GM12878 (cell line): ENCODE measurements at regions not wholly inside any gene's neighbourhood (a gene's known extent, or its start where the extent isn't known, plus 50 kb on each side); places are given as distances from the start of the nearest gene placed in this dataset.

Experiments used
- ATAC-seq: fragments of 200-7000 bp; cut with Tn5 transposase; 3 replicates; pipeline ENCODE4 v1.9.1; 2020; ENCODE audit warnings: mild to moderate bottlenecking, moderate library complexity
- BruUV-seq: library from RNA; stranded (reverse); fragments of 400-500 nt; replicated peaks from 2 replicates; lab custom pipeline; 2021; lab: Mats Ljungman, UMichigan
- CTCF ChIA-PET: fragments of 300-600 bp; sonication (Branson Sonifier 250); formaldehyde crosslinking; extraction: SDS; loops from one replicate; lab custom pipeline; 2021; ENCODE audit warnings: inconsistent platforms; lab: Yijun Ruan, JAX
- POLR2A ChIA-PET: fragments of 350-600 bp; formaldehyde crosslinking; extraction: SDS; loops from one replicate; lab custom pipeline; 2021; ENCODE audit warnings: inconsistent platforms; lab: Charles Lee
- RAD21 ChIA-PET: fragments of 300-600 bp; sonication (Branson Sonifier 250); formaldehyde crosslinking; loops from one replicate; lab custom pipeline; 2023; ENCODE audit warnings: antibody characterized with exemption; ENCODE audit not compliant: unreplicated experiment; lab: Charles Lee
- SMC1A ChIA-PET: fragments of 300-600 bp; sonication (Branson Sonifier 250); formaldehyde crosslinking; loops from one replicate; lab custom pipeline; 2023; ENCODE audit not compliant: unreplicated experiment, uncharacterized antibody; lab: Charles Lee
- DNase-seq: peaks from one replicate; pipeline ENCODE4 v3.0.0-alpha.2; 2011; ENCODE audit warnings: low read depth, low spot score
- FAIRE-seq: peaks from 3 replicates; lab custom pipeline; 2011; peaks lifted over from hg19 to GRCh38; lab: Jason Lieb, UNC
- H2AFZ ChIP-seq: 2 replicates; pipeline ENCODE4 v1.6.0; 2011; ENCODE audit warnings: low read depth, low read length, control low read depth; ENCODE audit not compliant: control insufficient read depth
- H3K27ac ChIP-seq: 2 replicates; pipeline ENCODE4 v1.5.1; 2011; ENCODE audit warnings: control low read depth; ENCODE audit not compliant: control insufficient read depth, insufficient read depth
- H3K27me3 ChIP-seq, 2 experiments: replicated peaks in 1 of 2; 2 replicates each; pipeline versions ENCODE4 v1.6.0 to v1.6.1; 2011; ENCODE audit warnings: low read length in 1 of 2; ENCODE audit not compliant: control insufficient read depth in 2 of 2, insufficient read depth in 2 of 2
- H3K36me3 ChIP-seq, 2 experiments: 2 replicates each; pipeline ENCODE4 v1.5.1; 2011; ENCODE audit warnings: low read length in 1 of 2; ENCODE audit not compliant: control insufficient read depth in 2 of 2, insufficient read depth in 2 of 2
- H3K4me1 ChIP-seq: 2 replicates; pipeline ENCODE4 v1.6.1; 2011; ENCODE audit warnings: mild to moderate bottlenecking, low read length, moderate library complexity, mixed read lengths; ENCODE audit not compliant: control insufficient read depth, insufficient read depth
- H3K4me2 ChIP-seq: 2 replicates; pipeline ENCODE4 v1.6.0; 2011; ENCODE audit warnings: control low read depth; ENCODE audit not compliant: control insufficient read depth, insufficient read depth
- H3K4me3 ChIP-seq: fragments of 200-600 bp; sonication (generic); 2 replicates; pipeline ENCODE4 v1.5.1; 2016
- H3K79me2 ChIP-seq: 2 replicates; pipeline ENCODE4 v1.6.0; 2011; ENCODE audit warnings: low read length; ENCODE audit not compliant: control insufficient read depth, insufficient read depth
- H3K9ac ChIP-seq: 2 replicates; pipeline ENCODE4 v1.8.0; 2011; ENCODE audit warnings: low read length, control low read depth, mixed read lengths; ENCODE audit not compliant: control insufficient read depth, insufficient read depth
- H3K9me3 ChIP-seq: replicated peaks from 3 replicates; pipeline ENCODE4 v1.5.1; 2011; ENCODE audit warnings: mild to moderate bottlenecking, low read length; ENCODE audit not compliant: control insufficient read depth, insufficient read depth
- H4K20me1 ChIP-seq: 2 replicates; pipeline ENCODE4 v1.6.0; 2011; ENCODE audit not compliant: control insufficient read depth, insufficient read depth
- ATF7 ChIP-seq: fragments of 450-650 bp; IDR thresholded peaks from 2 replicates; pipeline ENCODE4 v1.6.1; 2016; ENCODE audit warnings: low read depth, mild to moderate bottlenecking
- BMI1 ChIP-seq: fragments of 450-650 bp; IDR thresholded peaks from 2 replicates; pipeline ENCODE4 v1.6.1; 2016; ENCODE audit warnings: mild to moderate bottlenecking, moderate library complexity, borderline replicate concordance
- CEBPB ChIP-seq, 2 experiments: fragments of 150-350 bp in 1 of 2; IDR thresholded peaks; 2 replicates each; pipeline ENCODE4 v1.6.1; 2012 to 2014; ENCODE audit warnings: low read depth in 2 of 2, low read length in 2 of 2, borderline replicate concordance in 1 of 2, inconsistent platforms in 1 of 2
- CREB1 ChIP-seq: IDR thresholded peaks from 2 replicates; pipeline ENCODE4 v1.6.1; 2012; ENCODE audit warnings: low read depth, mild to moderate bottlenecking, inconsistent platforms
- EGR1 ChIP-seq, 2 experiments: IDR thresholded peaks; 1 replicate in 1 of 2; 2 replicates in 1 of 2; pipeline ENCODE4 v1.6.1; 2011 to 2012; ENCODE audit warnings: low read depth in 2 of 2, low read length in 2 of 2, borderline replicate concordance in 1 of 2, mild to moderate bottlenecking in 1 of 2, moderate library complexity in 1 of 2
- FOS ChIP-seq: IDR thresholded peaks from 3 replicates; pipeline ENCODE4 v1.6.1; 2011; ENCODE audit warnings: borderline replicate concordance; ENCODE audit not compliant: insufficient read length; ENCODE audit errors: extremely low read depth
- IRF4 ChIP-seq: IDR thresholded peaks from 2 replicates; pipeline ENCODE4 v1.6.1; 2011; ENCODE audit warnings: low read depth, low read length
- JUND ChIP-seq: IDR thresholded peaks from 2 replicates; pipeline ENCODE4 v1.6.1; 2012; ENCODE audit warnings: low read depth, mild to moderate bottlenecking, low read length, improper control_type of control experiment, moderate library complexity
- MYB ChIP-seq: fragments of 150-350 bp; IDR thresholded peaks from 2 replicates; pipeline ENCODE4 v1.6.1; 2014; ENCODE audit warnings: mild to moderate bottlenecking, low read depth, low read length, borderline replicate concordance
- PBX3 ChIP-seq: IDR thresholded peaks from 2 replicates; pipeline ENCODE4 v1.6.1; 2011; ENCODE audit warnings: mild to moderate bottlenecking, low read depth, low read length, moderate library complexity; ENCODE audit not compliant: insufficient replicate concordance
- PKNOX1 ChIP-seq: fragments of 450-650 bp; IDR thresholded peaks from 2 replicates; pipeline ENCODE4 v1.6.1; 2016; ENCODE audit warnings: mild to moderate bottlenecking
- REST ChIP-seq: IDR thresholded peaks from 2 replicates; pipeline ENCODE4 v1.6.1; 2012; ENCODE audit warnings: mild to moderate bottlenecking, low read depth, low read length
- SREBF1 ChIP-seq: IDR thresholded peaks from 2 replicates; pipeline ENCODE4 v1.6.1; 2012; ENCODE audit warnings: mild to moderate bottlenecking, low read length
- STAT3 ChIP-seq: IDR thresholded peaks from 2 replicates; pipeline ENCODE4 v1.6.1; 2011; ENCODE audit warnings: low read depth, low read length, improper control_type of control experiment
- SUZ12 ChIP-seq: fragments of 200-600 bp; sonication (generic); IDR thresholded peaks from one replicate; pipeline ENCODE4 v1.6.1; 2018; ENCODE audit warnings: antibody characterized with exemption, mild to moderate bottlenecking; ENCODE audit not compliant: unreplicated experiment
- TCF7 ChIP-seq: IDR thresholded peaks from 2 replicates; pipeline ENCODE4 v1.6.1; 2014; ENCODE audit warnings: antibody characterized with exemption, borderline replicate concordance
- YBX1 ChIP-seq: fragments of 450-650 bp; IDR thresholded peaks from 2 replicates; pipeline ENCODE4 v1.6.1; 2016; ENCODE audit warnings: antibody characterized with exemption
- YY1 ChIP-seq: IDR thresholded peaks from 2 replicates; pipeline ENCODE4 v1.6.1; 2011; ENCODE audit warnings: low read depth, mild to moderate bottlenecking, low read length
- WGBS: methylation state at CpG from one replicate; pipeline ENCODE4 v1.1.6; 2016; ENCODE audit warnings: low lambda C conversion rate; ENCODE audit not compliant: insufficient replicate concordance, insufficient coverage; ENCODE audit errors: missing lambda C conversion rate; 5-methylcytosine and 5-hydroxymethylcytosine counted together
- in situ Hi-C: fragments of 300-500 bp; cut with MboI; formaldehyde crosslinking; loops from 9 replicates; pipeline ENCODE4 v1.14.3; 2018; ENCODE audit warnings: mixed read lengths
- intact Hi-C: fragments of 100-400 bp; cut with micrococcal nuclease; formaldehyde crosslinking; loops from one replicate; pipeline ENCODE4 v1.14.2; 2022; ENCODE audit not compliant: unreplicated experiment

GRCh38 chr12:108424026-108424425 lies 84.9 kb upstream of the CMKLR1 start (continued):
- TF ChIP-seq CEBPB (IDR thresholded peaks at IDR 0.05; ENCODE audit: borderline replicate concordance in 1 of 2, low read depth in 2 of 2, low read length in 2 of 2) (no peak), SREBF1 (no peak), FOS (no peak), IRF4 (no peak), REST (no peak)

GRCh38 chr12:108423486-108423885 lies 84.4 kb upstream of the CMKLR1 start:
- Histone ChIP-seq H4K20me1 (no peaks in the 10 kb centered on the region), H3K79me2 (no peaks in the 10 kb centered on the region), H3K9me3 (no peaks in the 10 kb centered on the region), H3K4me2 (no peak overlapping the region)
- 6% methylated on average over 4 of the region's 4 CpGs for WGBS
- no TSS peak for BruUV-seq
- SMC1A ChIA-PET: no interaction called here
- no peak for TF ChIP-seq BMI1
- TF ChIP-seq CREB1: no peak
- no peak for TF ChIP-seq ATF7
- TF ChIP-seq EGR1 (IDR thresholded peaks at IDR 0.05; ENCODE audit: borderline replicate concordance in 1 of 2, low read depth in 2 of 2, low read length in 2 of 2): no peak
- TF ChIP-seq TCF7: no peak
- no peak for TF ChIP-seq JUND
- no peak for TF ChIP-seq STAT3
- no peak for TF ChIP-seq PBX3
- TF ChIP-seq YBX1: no peak
- TF ChIP-seq PKNOX1: no peak
- TF ChIP-seq YY1: no peak
- no peak for TF ChIP-seq MYB
- TF ChIP-seq SUZ12: no peak
- TF ChIP-seq, all 136 proteins: peak for 0
- in situ Hi-C loops (loop anchor here (25.0 kb wide), 1 partner anchor 1286 kb away; no protein-coding TSS in a partner anchor), intact Hi-C loops (no loop called here)
- no peaks in the 10 kb centered on the region; a peak in 2 of 4 replicates for H3K27me3 ChIP-seq
- no peak overlapping the region for H3K9ac ChIP-seq
- no peaks in the 10 kb centered on the region for H3K4me1 ChIP-seq
- no peaks in the 10 kb centered on the region for H3K36me3 ChIP-seq
- CTCF ChIA-PET: no interaction called here
- no peak overlapping the region for H2AFZ ChIP-seq
- FAIRE-seq (no peak), ATAC-seq (no peak), DNase-seq (no peak)
- RAD21 ChIA-PET: no interaction called here
- POLR2A ChIA-PET: no interaction called here
- H3K27ac ChIP-seq: no peak overlapping the region
- no peak overlapping the region for H3K4me3 ChIP-seq
